PC-9 (cell line): ENCODE measurements at regions not wholly inside any gene's neighbourhood (a gene's known extent, or its start where the extent isn't known, plus 50 kb on each side); places are given as distances from the start of the nearest gene placed in this dataset.

Source experiments
- CTCF ChIP-seq: fragments of 200-600 bp; sonication (generic); conservative IDR thresholded peaks from 2 replicates; pipeline ENCODE4 v1.6.1; 2017; ENCODE audit warnings: mixed run types, antibody characterized with exemption, mild to moderate bottlenecking, moderate library complexity
- EZH2 ChIP-seq: fragments of 200-600 bp; sonication (generic); IDR thresholded peaks from 2 replicates; pipeline ENCODE4 v1.8.0; 2017; ENCODE audit warnings: antibody characterized with exemption, low read depth

- TF ChIP-seq CTCF, result no peak
- no peak for TF ChIP-seq EZH2
Measured at GRCh38 chr19:32186542-32187330, 158.7 kb upstream of the ZNF507 start.
